ENCODE measurements at regions not wholly inside any gene's neighbourhood (a gene's known extent, or its start where the extent isn't known, plus 50 kb on each side); places are given as distances from the start of the nearest gene placed in this dataset.

DNA sequence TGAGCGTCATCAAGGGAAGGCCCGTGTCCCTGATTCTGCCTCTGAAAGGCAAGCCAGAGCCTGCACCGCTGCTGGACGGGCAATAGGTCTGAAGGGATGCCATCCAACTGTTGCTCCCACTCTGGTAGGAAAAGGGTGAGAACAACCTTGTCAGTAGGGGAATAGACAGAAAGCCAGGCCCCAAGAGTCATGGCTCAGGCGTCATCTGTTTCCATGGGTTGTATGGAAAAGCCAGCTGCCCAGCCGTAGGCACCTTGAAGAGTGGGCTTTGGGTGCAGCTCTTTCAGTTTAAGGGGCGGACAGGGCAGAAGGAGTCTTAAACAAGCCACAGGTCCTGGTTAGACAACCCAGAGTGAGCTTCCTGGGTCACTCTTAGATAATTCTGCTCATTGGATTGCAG is 66.5 kb downstream of the RNF6 start:
- no peak for DNase-seq (ENCODE audit: low spot score)

GRCh38 chr13:26133851-26134250 is 82.0 kb upstream of the SHISA2 start:
- no peak for DNase-seq (ENCODE audit: low spot score)

DNA sequence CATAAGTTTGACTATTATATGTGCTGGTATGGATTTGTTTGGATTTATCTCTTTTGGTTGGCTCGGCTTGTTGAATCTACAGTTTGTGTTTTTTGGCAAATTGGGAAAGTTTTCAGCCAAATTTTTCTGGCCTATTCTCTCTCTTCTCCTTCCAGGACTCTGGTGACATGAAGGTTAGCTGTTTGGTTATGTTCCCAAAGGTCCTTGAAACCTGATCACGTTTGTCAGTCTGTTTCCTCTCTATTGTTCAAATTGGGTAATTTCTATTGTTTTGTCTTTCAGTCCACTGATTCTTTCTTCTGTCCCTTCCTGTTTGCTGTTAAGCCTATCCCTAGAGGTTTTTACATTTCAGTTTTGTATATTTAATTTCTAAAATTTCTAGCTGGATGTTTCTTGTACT is 81.5 kb upstream of the SHISA2 start:
- DNase-seq (ENCODE audit: low spot score) = no peak

DNA sequence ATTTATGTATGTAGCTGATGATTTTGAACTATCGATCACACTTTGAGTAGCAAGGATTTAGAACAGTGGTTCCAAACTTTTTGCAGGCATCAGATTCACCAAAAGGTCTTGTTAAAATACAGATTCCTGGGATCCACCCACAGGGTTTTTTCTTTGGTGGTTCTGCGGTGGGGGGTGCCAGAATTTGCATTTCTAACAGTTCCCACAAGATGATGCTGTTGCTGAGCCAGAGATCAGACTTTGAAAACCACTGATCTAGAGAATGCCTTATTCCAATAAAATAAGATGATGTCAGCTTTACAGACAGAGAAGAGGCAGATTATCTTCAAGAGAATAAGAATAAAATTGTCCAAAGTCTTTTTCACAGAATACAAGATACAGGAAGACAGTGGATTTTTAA is 80.9 kb upstream of the SHISA2 start:
- peak; percentile 8 for DNase-seq (ENCODE audit: low spot score)

DNA sequence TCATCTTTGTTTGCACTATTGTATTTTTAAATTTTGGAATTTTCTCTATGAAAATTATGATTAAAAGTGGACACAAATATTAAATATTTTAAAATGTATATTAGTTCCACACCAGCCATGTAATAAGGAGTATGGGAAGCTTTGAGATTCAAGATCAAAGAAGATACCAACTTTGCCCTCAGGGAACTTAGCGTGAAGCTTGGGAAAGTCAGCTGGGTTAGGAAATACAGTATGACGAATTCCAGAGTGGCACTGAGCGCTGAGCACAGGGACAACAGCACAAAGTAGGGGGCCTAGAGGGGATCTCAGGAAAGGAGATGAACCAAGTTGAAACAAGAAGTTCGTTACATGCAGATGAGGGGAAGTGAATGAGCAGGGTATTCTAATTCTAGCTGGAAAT is 76.9 kb upstream of the SHISA2 start:
- no peak for DNase-seq (ENCODE audit: low spot score)

GRCh38 chr13:26117620-26118019 is 65.8 kb upstream of the SHISA2 start:
- no peak for DNase-seq (ENCODE audit: low spot score)

DNA sequence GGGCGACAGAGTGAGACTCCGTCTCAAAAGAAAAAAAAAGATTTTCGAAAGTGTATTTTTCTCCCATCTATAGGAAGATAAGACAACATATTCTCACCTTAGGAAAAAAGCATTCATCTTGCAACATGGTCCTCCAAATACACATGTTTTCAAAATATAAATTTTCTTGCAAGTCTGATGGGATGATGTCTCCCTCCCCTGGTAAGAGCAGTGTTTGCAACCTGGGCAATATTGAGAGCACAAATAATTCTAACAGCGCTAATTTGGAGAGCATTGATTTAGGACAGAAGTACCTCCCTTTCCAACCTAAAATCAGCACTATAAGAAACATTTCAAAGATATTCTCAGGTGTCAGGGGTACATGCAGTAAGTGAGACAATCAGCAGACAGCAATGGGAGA is 61.0 kb upstream of the SHISA2 start:
- DNase-seq (ENCODE audit: low spot score) = no peak

GRCh38 chr13:26111797-26112196 is 60.0 kb upstream of the SHISA2 start:
- DNase-seq (ENCODE audit: low spot score) = no peak

All from pons (tissue), 1 donor.